Prostate gland (tissue), 2 donors: ENCODE measurements at regions not wholly inside any gene's neighbourhood (a gene's known extent, or its start where the extent isn't known, plus 50 kb on each side); places are given as distances from the start of the nearest gene placed in this dataset.

Experiments used
- DNase-seq: peaks from one replicate; pipeline ENCODE4 v3.0.0-alpha.2; 2019; ENCODE audit warnings: low spot score
- H3K27ac ChIP-seq, 2 donors: fragments of 200-600 bp; sonication (generic); 2 replicates each; pipeline ENCODE4 v1.5.1; 2017 to 2019
- H3K27me3 ChIP-seq: fragments of 200-600 bp; sonication (generic); replicated peaks from 2 replicates; pipeline ENCODE4 v1.5.1; 2019; ENCODE audit not compliant: insufficient read depth
- H3K36me3 ChIP-seq, 2 donors: fragments of 200-600 bp; sonication (generic); 1 replicate in 1 of 2; 2 replicates in 1 of 2; pipeline versions ENCODE4 v1.5.1 to v1.8.1; 2017 to 2019
- H3K4me1 ChIP-seq: fragments of 200-600 bp; sonication (generic); replicated peaks from 2 replicates; pipeline ENCODE4 v1.5.1; 2019
- H3K4me3 ChIP-seq, 2 donors: fragments of 200-600 bp; sonication (generic); 2 replicates each; pipeline ENCODE4 v1.5.1; 2017 to 2019
- H3K9me3 ChIP-seq: fragments of 200-600 bp; sonication (generic); 2 replicates; pipeline ENCODE4 v1.5.1; 2017
- POLR2A ChIP-seq: fragments of 450-650 bp; IDR thresholded peaks from one replicate; pipeline ENCODE4 v1.6.1; 2016; ENCODE audit warnings: antibody characterized with exemption, mild to moderate bottlenecking
- POLR2AphosphoS5 ChIP-seq: sonication (generic); formaldehyde crosslinking; IDR thresholded peaks from one replicate; pipeline ENCODE4 v1.6.1; 2017; ENCODE audit warnings: antibody characterized with exemption
- WGBS: methylation state at CpG from one replicate; pipeline ENCODE4 v1.1.5; 2018; 5-methylcytosine and 5-hydroxymethylcytosine counted together
- intact Hi-C: fragments of 100-400 bp; cut with DNase I; formaldehyde crosslinking; loops from one replicate; pipeline ENCODE4 v1.14.2; 2022
- TF ChIP-seq, protein P1 (sequence below), 4 experiments: fragments of 200-600 bp in 2 of 4; fragments of 450-650 bp in 2 of 4; sonication (generic) in 2 of 4; IDR thresholded peaks; 1 replicate in 3 of 4; 2 replicates in 1 of 4; pipeline ENCODE4 v1.5.1; 2016 to 2019; ENCODE audit warnings: antibody characterized with exemption in 4 of 4, mild to moderate bottlenecking in 2 of 4, moderate library complexity in 2 of 4

DNA sequence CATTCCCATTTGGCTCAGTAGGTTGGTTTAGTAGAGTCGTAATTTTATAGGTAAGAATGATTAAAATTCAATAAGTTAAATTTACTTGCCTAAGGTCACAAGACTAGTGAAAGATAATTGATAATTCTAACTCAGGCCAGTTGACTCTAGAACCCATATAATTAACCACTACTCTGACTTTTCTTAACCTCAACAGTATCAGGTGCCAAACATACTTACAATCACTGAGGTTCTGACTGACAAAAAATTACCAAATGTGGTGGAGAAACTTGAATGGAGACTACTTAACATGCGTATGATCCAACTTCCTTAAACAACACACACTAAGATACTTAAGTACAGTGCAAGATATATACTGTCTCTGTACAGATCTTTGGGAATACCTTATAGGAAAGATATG lies 667.3 kb upstream of the SORCS1 start:
- no peaks in the 10 kb centered on the region for H3K9me3 ChIP-seq
- no peaks in the 10 kb centered on the region for H3K4me1 ChIP-seq
- TF ChIP-seq, protein P1, sequence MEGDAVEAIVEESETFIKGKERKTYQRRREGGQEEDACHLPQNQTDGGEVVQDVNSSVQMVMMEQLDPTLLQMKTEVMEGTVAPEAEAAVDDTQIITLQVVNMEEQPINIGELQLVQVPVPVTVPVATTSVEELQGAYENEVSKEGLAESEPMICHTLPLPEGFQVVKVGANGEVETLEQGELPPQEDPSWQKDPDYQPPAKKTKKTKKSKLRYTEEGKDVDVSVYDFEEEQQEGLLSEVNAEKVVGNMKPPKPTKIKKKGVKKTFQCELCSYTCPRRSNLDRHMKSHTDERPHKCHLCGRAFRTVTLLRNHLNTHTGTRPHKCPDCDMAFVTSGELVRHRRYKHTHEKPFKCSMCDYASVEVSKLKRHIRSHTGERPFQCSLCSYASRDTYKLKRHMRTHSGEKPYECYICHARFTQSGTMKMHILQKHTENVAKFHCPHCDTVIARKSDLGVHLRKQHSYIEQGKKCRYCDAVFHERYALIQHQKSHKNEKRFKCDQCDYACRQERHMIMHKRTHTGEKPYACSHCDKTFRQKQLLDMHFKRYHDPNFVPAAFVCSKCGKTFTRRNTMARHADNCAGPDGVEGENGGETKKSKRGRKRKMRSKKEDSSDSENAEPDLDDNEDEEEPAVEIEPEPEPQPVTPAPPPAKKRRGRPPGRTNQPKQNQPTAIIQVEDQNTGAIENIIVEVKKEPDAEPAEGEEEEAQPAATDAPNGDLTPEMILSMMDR (IDR thresholded peaks at IDR 0.05): no peak
- TF ChIP-seq POLR2AphosphoS5: no peak
- TF ChIP-seq POLR2A: no peak
- no peaks in the 10 kb centered on the region for H3K36me3 ChIP-seq
- no peak overlapping the region for H3K27ac ChIP-seq
- no peaks in the 10 kb centered on the region for H3K27me3 ChIP-seq
- intact Hi-C loops: no loop called here
- H3K4me3 ChIP-seq: no peak overlapping the region
- DNase-seq: no peak
- 91% methylated on average over 2 of the region's 2 CpGs for WGBS

DNA sequence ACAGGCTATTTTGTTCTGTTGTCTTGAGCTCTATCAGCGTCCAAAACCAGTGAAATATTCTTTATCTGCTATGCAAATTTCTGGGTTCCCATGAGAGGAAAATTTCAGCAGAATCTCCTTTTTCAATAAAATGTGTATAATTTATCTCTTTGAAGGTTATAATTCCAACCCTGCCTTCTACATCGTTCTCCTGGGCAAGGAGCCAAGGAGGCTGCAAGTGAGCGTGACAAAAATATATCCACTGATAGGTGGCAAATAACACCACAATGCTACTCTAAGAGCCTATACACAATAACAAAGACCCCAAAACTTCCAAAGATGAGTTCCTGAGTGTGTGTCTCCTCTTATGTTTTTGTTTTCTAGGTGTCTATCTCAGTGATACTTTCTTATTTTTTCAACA lies 664.7 kb upstream of the SORCS1 start:
- 28% methylated on average over 3 of the region's 3 CpGs for WGBS
- Histone ChIP-seq H3K9me3 (no peaks in the 10 kb centered on the region), H3K4me1 (no peaks in the 10 kb centered on the region), H3K27me3 (no peaks in the 10 kb centered on the region), H3K27ac (no peak overlapping the region), H3K4me3 (no peak overlapping the region), H3K36me3 (no peaks in the 10 kb centered on the region)
- DNase-seq: no peak
- intact Hi-C loops: no loop called here
- TF ChIP-seq, protein P1 (IDR thresholded peaks at IDR 0.05): no peak
- no peak for TF ChIP-seq POLR2A
- no peak for TF ChIP-seq POLR2AphosphoS5

DNA sequence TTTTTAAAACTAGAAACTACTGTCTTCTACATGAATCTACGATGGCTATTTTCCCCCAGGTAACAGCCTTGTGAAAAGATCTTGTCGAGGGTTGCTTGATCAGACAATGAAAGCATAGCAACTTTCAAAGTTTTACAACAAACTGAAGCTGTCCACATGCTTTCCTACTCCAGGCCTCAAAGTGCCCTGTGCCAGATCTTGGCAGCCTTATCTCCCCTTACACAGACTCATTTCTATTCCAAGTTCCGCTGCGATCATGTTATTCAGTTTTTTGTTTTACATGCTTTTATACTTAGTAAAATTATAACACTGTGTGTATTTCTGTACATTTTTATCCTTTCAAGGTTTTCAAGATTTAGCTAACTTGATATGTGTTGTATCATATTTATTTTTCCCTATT lies 661.7 kb upstream of the SORCS1 start:
- no peak for DNase-seq
- Histone ChIP-seq H3K27ac (no peak overlapping the region), H3K9me3 (no peaks in the 10 kb centered on the region), H3K36me3 (no peaks in the 10 kb centered on the region), H3K4me3 (no peak overlapping the region), H3K4me1 (no peaks in the 10 kb centered on the region), H3K27me3 (no peaks in the 10 kb centered on the region)
- 52% methylated on average over 4 of the region's 4 CpGs for WGBS
- intact Hi-C loops: no loop called here
- TF ChIP-seq POLR2AphosphoS5 (no peak), POLR2A (no peak)
- TF ChIP-seq, protein P1 (IDR thresholded peaks at IDR 0.05): no peak

DNA sequence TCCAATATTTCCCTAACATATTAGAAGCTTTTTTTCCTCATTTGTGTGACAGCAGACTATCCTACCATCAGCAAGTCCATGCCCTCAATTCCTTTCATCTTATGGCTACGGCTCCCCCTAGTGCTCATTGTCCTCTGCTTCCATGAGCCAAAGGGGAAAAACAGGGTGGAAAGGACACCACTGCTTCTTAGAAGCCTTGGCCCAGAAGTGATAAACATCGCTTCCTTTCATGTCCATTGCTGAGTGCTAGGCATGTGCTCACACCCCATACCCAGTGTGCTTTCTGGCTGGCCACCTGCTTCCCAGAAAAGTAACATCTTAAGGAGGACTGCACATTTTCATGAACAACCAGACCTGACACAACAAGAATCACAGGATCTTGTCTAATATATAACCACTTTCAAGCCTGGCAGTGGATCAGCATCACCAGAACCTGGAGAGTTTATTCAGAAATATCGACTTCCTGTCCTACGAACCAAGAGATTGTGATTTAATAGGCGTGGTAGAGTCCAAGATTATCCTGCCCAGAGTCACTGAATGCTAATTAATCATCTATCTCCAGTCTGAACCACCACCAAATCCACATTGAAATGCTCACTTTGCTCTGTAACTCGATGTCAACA lies 650.5 kb upstream of the SORCS1 start:
- DNase-seq: no peak

More for the DNA sequence above, 650.5 kb upstream of the SORCS1 start:
- Histone ChIP-seq H3K27me3 (no peaks in the 10 kb centered on the region), H3K27ac (no peak overlapping the region), H3K36me3 (no peaks in the 10 kb centered on the region), H3K4me3 (no peak overlapping the region), H3K4me1 (no peaks in the 10 kb centered on the region), H3K9me3 (no peaks in the 10 kb centered on the region)
- intact Hi-C loops: no loop called here
- WGBS: 55% methylated on average over 6 of the region's 6 CpGs
- no peak for TF ChIP-seq POLR2AphosphoS5
- TF ChIP-seq, protein P1 (IDR thresholded peaks at IDR 0.05): peak in 2 of 4 experiments; percentile 24 to 33
- no peak for TF ChIP-seq POLR2A
